IMR-90 (cell line): ENCODE measurements at regions not wholly inside any gene's neighbourhood (a gene's known extent, or its start where the extent isn't known, plus 50 kb on each side); places are given as distances from the start of the nearest gene placed in this dataset.

Experiments
- ATAC-seq: fragments of 200-7000 bp; cut with Tn5 transposase; 2 replicates; pipeline ENCODE4 v1.9.1; 2020; ENCODE audit warnings: low read depth, mild to moderate bottlenecking, moderate library complexity
- BruUV-seq: library from RNA; stranded (reverse); fragments of 400-500 nt; replicated peaks from 2 replicates; lab custom pipeline; 2021; lab: Mats Ljungman, UMichigan
- CTCF ChIA-PET: fragments of 300-600 bp; formaldehyde crosslinking; extraction: SDS; loops from one replicate; lab custom pipeline; 2021; ENCODE audit warnings: antibody characterized with exemption; lab: Yijun Ruan, JAX
- POLR2A ChIA-PET: fragments of 300-600 bp; sonication (Branson Sonifier 250); formaldehyde crosslinking; loops from one replicate; lab custom pipeline; 2022; ENCODE audit warnings: antibody characterized with exemption; ENCODE audit not compliant: unreplicated experiment; lab: Charles Lee
- DNase-seq: peaks from one replicate; pipeline ENCODE4 v3.0.0; 2013
- H2AFZ ChIP-seq: replicated peaks from 2 replicates; pipeline ENCODE3; 2013; ENCODE audit warnings: low read length, mild to moderate bottlenecking; ENCODE audit not compliant: poor library complexity
- H2AK5ac ChIP-seq: 2 replicates; pipeline ENCODE4 v1.6.1; 2013; ENCODE audit warnings: low read depth, low read length, inconsistent platforms
- H2AK9ac ChIP-seq: replicated peaks from 2 replicates; pipeline ENCODE3; 2013; ENCODE audit warnings: mild to moderate bottlenecking, low read depth, low read length, moderate library complexity; ENCODE audit not compliant: poor library complexity
- H2BK120ac ChIP-seq: 2 replicates; pipeline ENCODE4 v1.6.1; 2013; ENCODE audit warnings: low read depth, low read length, inconsistent platforms
- H2BK15ac ChIP-seq: 3 replicates; pipeline ENCODE4 v1.6.1; 2013; ENCODE audit warnings: low read depth, low read length, inconsistent platforms
- H2BK20ac ChIP-seq: 2 replicates; pipeline ENCODE4 v1.6.1; 2013; ENCODE audit warnings: low read depth, mild to moderate bottlenecking, inconsistent platforms, low read length, moderate library complexity
- H2BK5ac ChIP-seq: 2 replicates; pipeline ENCODE4 v1.6.1; 2013; ENCODE audit warnings: mild to moderate bottlenecking, low read depth, low read length, inconsistent platforms; ENCODE audit not compliant: poor library complexity, severe bottlenecking
- H3K14ac ChIP-seq: replicated peaks from 2 replicates; pipeline ENCODE4 v1.6.1; 2013; ENCODE audit warnings: low read depth, low read length, inconsistent platforms
- H3K18ac ChIP-seq: 2 replicates; pipeline ENCODE4 v1.6.1; 2013; ENCODE audit warnings: low read depth, low read length, control low read depth
- H3K23ac ChIP-seq: 2 replicates; pipeline ENCODE4 v1.6.1; 2013; ENCODE audit warnings: low read depth, low read length, inconsistent platforms
- H3K27ac ChIP-seq: 2 replicates; pipeline ENCODE4 v1.5.1; 2013; ENCODE audit warnings: mild to moderate bottlenecking, control low read depth, low read length; ENCODE audit not compliant: insufficient read depth
- H3K27me3 ChIP-seq: 2 replicates; pipeline ENCODE4 v1.6.1; 2013; ENCODE audit warnings: low read length; ENCODE audit not compliant: control insufficient read depth, insufficient read depth
- H3K36me3 ChIP-seq: 2 replicates; pipeline ENCODE4 v1.6.1; 2013; ENCODE audit warnings: low read length, mixed read lengths; ENCODE audit not compliant: control insufficient read depth, insufficient read depth
- H3K4ac ChIP-seq: 2 replicates; pipeline ENCODE4 v1.6.1; 2013; ENCODE audit warnings: low read depth, low read length, inconsistent platforms
- H3K4me1 ChIP-seq: 2 replicates; pipeline ENCODE4 v1.6.1; 2013; ENCODE audit warnings: low read length, mixed read lengths; ENCODE audit not compliant: control insufficient read depth, insufficient read depth
- H3K4me2 ChIP-seq: 2 replicates; pipeline ENCODE4 v1.6.1; 2013; ENCODE audit warnings: low read depth, mild to moderate bottlenecking, control low read depth, low read length, moderate library complexity
- H3K4me3 ChIP-seq: 2 replicates; pipeline ENCODE4 v1.5.1; 2013; ENCODE audit warnings: low read depth, mild to moderate bottlenecking, control low read depth, low read length, moderate library complexity; ENCODE audit not compliant: insufficient read depth
- H3K56ac ChIP-seq: 2 replicates; pipeline ENCODE4 v1.6.1; 2013; ENCODE audit warnings: low read length, inconsistent platforms; ENCODE audit not compliant: insufficient read depth; ENCODE audit errors: extremely low read depth
- H3K79me1 ChIP-seq, 2 experiments: 2 replicates each; pipeline ENCODE4 v1.6.1; 2013; ENCODE audit warnings: low read length in 2 of 2, inconsistent platforms in 1 of 2, low read depth in 1 of 2
- H3K9ac ChIP-seq: 2 replicates; pipeline ENCODE4 v1.6.1; 2013; ENCODE audit warnings: low read depth, low read length, control low read depth
- H3K9me1 ChIP-seq: 2 replicates; pipeline ENCODE4 v1.6.1; 2013; ENCODE audit warnings: low read length, inconsistent platforms; ENCODE audit not compliant: insufficient read depth
- H3K9me3 ChIP-seq: 2 replicates; pipeline ENCODE4 v1.6.1; 2013; ENCODE audit warnings: low read length; ENCODE audit not compliant: control insufficient read depth, insufficient read depth
- H4K20me1 ChIP-seq: 2 replicates; pipeline ENCODE4 v1.6.1; 2013; ENCODE audit warnings: low read length, inconsistent platforms; ENCODE audit not compliant: insufficient read depth
- H4K5ac ChIP-seq: 2 replicates; pipeline ENCODE4 v1.6.1; 2013; ENCODE audit warnings: mild to moderate bottlenecking, low read depth, low read length, control low read depth
- H4K8ac ChIP-seq, 2 experiments: 2 replicates each; pipeline ENCODE4 v1.6.1; 2013; ENCODE audit warnings: low read depth in 2 of 2, low read length in 2 of 2, control low read depth in 1 of 2, inconsistent platforms in 1 of 2
- H4K91ac ChIP-seq: 2 replicates; pipeline ENCODE4 v1.6.1; 2013; ENCODE audit warnings: low read depth, low read length, inconsistent platforms; ENCODE audit not compliant: insufficient read depth
- BHLHE40 ChIP-seq: fragments of 150-350 bp; IDR thresholded peaks from 2 replicates; pipeline ENCODE4 v1.6.1; 2016; ENCODE audit warnings: mild to moderate bottlenecking, low read depth, low read length
- CEBPB ChIP-seq: IDR thresholded peaks from 2 replicates; pipeline ENCODE4 v1.6.1; 2012; ENCODE audit warnings: low read depth, low read length, improper control_type of control experiment
- CHD1 ChIP-seq: IDR thresholded peaks from 2 replicates; pipeline ENCODE4 v1.6.1; 2012; ENCODE audit warnings: low read depth, low read length, improper control_type of control experiment
- FOS ChIP-seq: fragments of 150-350 bp; IDR thresholded peaks from 2 replicates; pipeline ENCODE4 v1.6.1; 2016; ENCODE audit warnings: low read depth, low read length
- MAFK ChIP-seq: IDR thresholded peaks from 2 replicates; pipeline ENCODE4 v1.6.1; 2012; ENCODE audit warnings: low read depth, low read length, improper control_type of control experiment
- MAZ ChIP-seq: IDR thresholded peaks from 2 replicates; pipeline ENCODE4 v1.6.1; 2012; ENCODE audit warnings: low read depth, mild to moderate bottlenecking, low read length, improper control_type of control experiment, moderate library complexity, borderline replicate concordance
- MXI1 ChIP-seq: IDR thresholded peaks from 2 replicates; pipeline ENCODE4 v1.6.1; 2012; ENCODE audit warnings: low read depth, mild to moderate bottlenecking, low read length, moderate library complexity, borderline replicate concordance
- NFE2L2 ChIP-seq: fragments of 150-350 bp; IDR thresholded peaks from 2 replicates; pipeline ENCODE4 v1.6.1; 2016; ENCODE audit warnings: low read depth, mild to moderate bottlenecking, low read length
- POLR2A ChIP-seq: IDR thresholded peaks from 2 replicates; pipeline ENCODE4 v1.6.1; 2012; ENCODE audit warnings: mild to moderate bottlenecking, low read depth, low read length
- RAD21 ChIP-seq: IDR thresholded peaks from 2 replicates; pipeline ENCODE4 v1.6.1; 2012; ENCODE audit warnings: low read length, improper control_type of control experiment
- RCOR1 ChIP-seq: IDR thresholded peaks from 2 replicates; pipeline ENCODE4 v1.6.1; 2012; ENCODE audit warnings: mild to moderate bottlenecking, low read length, improper control_type of control experiment; ENCODE audit not compliant: insufficient replicate concordance
- RFX5 ChIP-seq: IDR thresholded peaks from 2 replicates; pipeline ENCODE4 v1.8.0; 2012; ENCODE audit warnings: low read depth, mild to moderate bottlenecking, low read length, moderate library complexity
- SMC3 ChIP-seq: fragments of 150-350 bp; IDR thresholded peaks from 2 replicates; pipeline ENCODE4 v1.6.1; 2016; ENCODE audit warnings: low read depth, mild to moderate bottlenecking, antibody characterized with exemption, low read length, moderate library complexity
- WGBS, 2 experiments: methylation state at CpG; one replicate each; pipeline versions ENCODE4 v1.1.5 to v1.1.7; 2013; ENCODE audit warnings: missing lambda C conversion rate in 2 of 2; ENCODE audit not compliant: insufficient read length in 1 of 2; ENCODE audit errors: extremely low coverage in 2 of 2; 5-methylcytosine and 5-hydroxymethylcytosine counted together
- dilution Hi-C: fragments of 300-500 bp; cut with HindIII; formaldehyde crosslinking; loops from one replicate; pipeline ENCODE4 v1.14.3; 2018; ENCODE audit warnings: low sequenced_read_pairs; ENCODE audit not compliant: unreplicated experiment
- in situ Hi-C: fragments of 300-500 bp; cut with MboI; formaldehyde crosslinking; loops from 3 replicates; pipeline ENCODE4 v1.14.3; 2019; ENCODE audit warnings: low sequenced_read_pairs, inconsistent platforms, mixed read lengths
- intact Hi-C: fragments of 100-400 bp; cut with micrococcal nuclease; formaldehyde crosslinking; loops from 2 replicates; pipeline ENCODE4 v1.10.0; 2022
- TF ChIP-seq, protein P1 (sequence below): fragments of 150-350 bp; IDR thresholded peaks from 2 replicates; pipeline ENCODE4 v1.6.1; 2016; ENCODE audit warnings: low read depth, mild to moderate bottlenecking, low read length, moderate library complexity, borderline replicate concordance
- TF ChIP-seq, protein P2 (sequence below): conservative IDR thresholded peaks from 2 replicates; pipeline ENCODE4 v1.5.1; 2012; ENCODE audit warnings: mild to moderate bottlenecking, low read depth, low read length, improper control_type of control experiment
- TF ChIP-seq, protein P3 (sequence below): fragments of 150-350 bp; IDR thresholded peaks from 2 replicates; pipeline ENCODE4 v1.6.1; 2017; ENCODE audit warnings: mild to moderate bottlenecking, antibody characterized with exemption, low read length, low read depth

DNA sequence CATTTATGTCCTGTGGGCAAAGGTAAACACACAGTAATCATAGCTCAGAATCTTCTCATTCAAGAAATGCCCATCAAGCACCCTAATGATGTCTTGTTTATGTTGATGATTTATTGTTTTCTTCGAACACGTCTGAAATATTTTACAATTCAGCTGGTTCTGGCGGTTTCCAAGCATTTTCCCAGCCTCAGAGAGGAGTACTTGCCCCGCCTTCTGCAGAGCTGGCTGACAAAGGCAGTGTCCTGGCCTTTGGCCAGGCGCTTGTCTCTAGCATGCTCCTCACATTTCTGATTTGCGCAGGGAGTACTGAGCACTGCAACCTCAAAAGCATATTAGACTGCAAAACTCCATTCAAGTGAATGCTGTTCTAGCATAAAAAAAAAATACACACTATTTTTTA is 314.2 kb upstream of the GNAI1 start:
- Histone ChIP-seq H2AFZ (no peak overlapping the region), H3K56ac (no peak overlapping the region), H3K18ac (peak overlapping the region; percentile 13; the same call in 1 of the 2 replicates), H4K8ac (peak overlapping the region in 1 of 2 experiments; percentile 63; a peak in 2 of 4 replicates), H3K9ac (no peak overlapping the region; the same call in 1 of the 2 replicates), H4K20me1 (no peaks in the 10 kb centered on the region), H2BK5ac (peak overlapping the region; percentile 21), H3K4ac (peak overlapping the region; percentile 23; the same call in 1 of the 2 replicates), H2BK15ac (0 out of 3 replicates have a peak overlapping the region, but pooled peaks have one; percentile 4), H3K4me2 (peak overlapping the region; percentile 60), H3K27ac (no peak overlapping the region), H2AK5ac (no peak overlapping the region), H3K4me1 (peaks cover 3% of the 10 kb centered on the region), H3K36me3 (no peaks in the 10 kb centered on the region), H3K9me1 (no peaks in the 10 kb centered on the region), H3K4me3 (no peak overlapping the region), H4K91ac (no peak overlapping the region), H3K27me3 (no peaks in the 10 kb centered on the region), H3K9me3 (no peaks in the 10 kb centered on the region), H2BK120ac (peak overlapping the region; percentile 72), H4K5ac (no peak overlapping the region), H3K14ac (no peak overlapping the region), H3K23ac (peak overlapping the region; percentile 25; the same call in 1 of the 2 replicates), H2BK20ac (peak overlapping the region; percentile 14; the same call in 1 of the 2 replicates), H2AK9ac (no peak overlapping the region), H3K79me1 (no peaks in the 10 kb centered on the region)
- dilution Hi-C loops (no loop called here), intact Hi-C loops (loop anchor here (5.0 kb wide), 1 partner anchor 197 kb away; no protein-coding TSS in a partner anchor), in situ Hi-C loops (no loop called here)
- no TSS peak for BruUV-seq
- peak; percentile 68 for ATAC-seq
- TF ChIP-seq, protein P1, sequence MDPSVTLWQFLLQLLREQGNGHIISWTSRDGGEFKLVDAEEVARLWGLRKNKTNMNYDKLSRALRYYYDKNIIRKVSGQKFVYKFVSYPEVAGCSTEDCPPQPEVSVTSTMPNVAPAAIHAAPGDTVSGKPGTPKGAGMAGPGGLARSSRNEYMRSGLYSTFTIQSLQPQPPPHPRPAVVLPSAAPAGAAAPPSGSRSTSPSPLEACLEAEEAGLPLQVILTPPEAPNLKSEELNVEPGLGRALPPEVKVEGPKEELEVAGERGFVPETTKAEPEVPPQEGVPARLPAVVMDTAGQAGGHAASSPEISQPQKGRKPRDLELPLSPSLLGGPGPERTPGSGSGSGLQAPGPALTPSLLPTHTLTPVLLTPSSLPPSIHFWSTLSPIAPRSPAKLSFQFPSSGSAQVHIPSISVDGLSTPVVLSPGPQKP: no peak
- TF ChIP-seq MAZ (no peak), CHD1 (no peak), MAFK (no peak), RAD21 (no peak), RFX5 (no peak), POLR2A (no peak), BHLHE40 (no peak), CEBPB (no peak), RCOR1 (no peak), MXI1 (no peak), SMC3 (no peak), FOS (no peak), NFE2L2 (no peak)
- TF ChIP-seq, protein P2, sequence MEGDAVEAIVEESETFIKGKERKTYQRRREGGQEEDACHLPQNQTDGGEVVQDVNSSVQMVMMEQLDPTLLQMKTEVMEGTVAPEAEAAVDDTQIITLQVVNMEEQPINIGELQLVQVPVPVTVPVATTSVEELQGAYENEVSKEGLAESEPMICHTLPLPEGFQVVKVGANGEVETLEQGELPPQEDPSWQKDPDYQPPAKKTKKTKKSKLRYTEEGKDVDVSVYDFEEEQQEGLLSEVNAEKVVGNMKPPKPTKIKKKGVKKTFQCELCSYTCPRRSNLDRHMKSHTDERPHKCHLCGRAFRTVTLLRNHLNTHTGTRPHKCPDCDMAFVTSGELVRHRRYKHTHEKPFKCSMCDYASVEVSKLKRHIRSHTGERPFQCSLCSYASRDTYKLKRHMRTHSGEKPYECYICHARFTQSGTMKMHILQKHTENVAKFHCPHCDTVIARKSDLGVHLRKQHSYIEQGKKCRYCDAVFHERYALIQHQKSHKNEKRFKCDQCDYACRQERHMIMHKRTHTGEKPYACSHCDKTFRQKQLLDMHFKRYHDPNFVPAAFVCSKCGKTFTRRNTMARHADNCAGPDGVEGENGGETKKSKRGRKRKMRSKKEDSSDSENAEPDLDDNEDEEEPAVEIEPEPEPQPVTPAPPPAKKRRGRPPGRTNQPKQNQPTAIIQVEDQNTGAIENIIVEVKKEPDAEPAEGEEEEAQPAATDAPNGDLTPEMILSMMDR: no peak
- TF ChIP-seq, protein P3, sequence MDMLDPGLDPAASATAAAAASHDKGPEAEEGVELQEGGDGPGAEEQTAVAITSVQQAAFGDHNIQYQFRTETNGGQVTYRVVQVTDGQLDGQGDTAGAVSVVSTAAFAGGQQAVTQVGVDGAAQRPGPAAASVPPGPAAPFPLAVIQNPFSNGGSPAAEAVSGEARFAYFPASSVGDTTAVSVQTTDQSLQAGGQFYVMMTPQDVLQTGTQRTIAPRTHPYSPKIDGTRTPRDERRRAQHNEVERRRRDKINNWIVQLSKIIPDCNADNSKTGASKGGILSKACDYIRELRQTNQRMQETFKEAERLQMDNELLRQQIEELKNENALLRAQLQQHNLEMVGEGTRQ: no peak
- ChIA-PET CTCF (interaction anchor here (0.6 to 1.0 kb wide), 3 partner anchors 49 to 167 kb away, joined by 3 to 4 read pairs (median 3); no protein-coding TSS in a partner anchor), POLR2A (no interaction called here)
- DNase-seq: peak; percentile 85
- 6% methylated on average over 3 of the region's 6 CpGs; no CpG with 5 or more reads in 1 of the 2 experiments for WGBS, 2 experiments
